ENCODE measurements at regions not wholly inside any gene's neighbourhood (a gene's known extent, or its start where the extent isn't known, plus 50 kb on each side); places are given as distances from the start of the nearest gene placed in this dataset.

- no peak for TF ChIP-seq MYC (IDR thresholded peaks at IDR 0.05; ENCODE audit: insufficient read depth, insufficient read length, insufficient replicate concordance, low read length, severe bottlenecking)
- TF ChIP-seq, protein P1, sequence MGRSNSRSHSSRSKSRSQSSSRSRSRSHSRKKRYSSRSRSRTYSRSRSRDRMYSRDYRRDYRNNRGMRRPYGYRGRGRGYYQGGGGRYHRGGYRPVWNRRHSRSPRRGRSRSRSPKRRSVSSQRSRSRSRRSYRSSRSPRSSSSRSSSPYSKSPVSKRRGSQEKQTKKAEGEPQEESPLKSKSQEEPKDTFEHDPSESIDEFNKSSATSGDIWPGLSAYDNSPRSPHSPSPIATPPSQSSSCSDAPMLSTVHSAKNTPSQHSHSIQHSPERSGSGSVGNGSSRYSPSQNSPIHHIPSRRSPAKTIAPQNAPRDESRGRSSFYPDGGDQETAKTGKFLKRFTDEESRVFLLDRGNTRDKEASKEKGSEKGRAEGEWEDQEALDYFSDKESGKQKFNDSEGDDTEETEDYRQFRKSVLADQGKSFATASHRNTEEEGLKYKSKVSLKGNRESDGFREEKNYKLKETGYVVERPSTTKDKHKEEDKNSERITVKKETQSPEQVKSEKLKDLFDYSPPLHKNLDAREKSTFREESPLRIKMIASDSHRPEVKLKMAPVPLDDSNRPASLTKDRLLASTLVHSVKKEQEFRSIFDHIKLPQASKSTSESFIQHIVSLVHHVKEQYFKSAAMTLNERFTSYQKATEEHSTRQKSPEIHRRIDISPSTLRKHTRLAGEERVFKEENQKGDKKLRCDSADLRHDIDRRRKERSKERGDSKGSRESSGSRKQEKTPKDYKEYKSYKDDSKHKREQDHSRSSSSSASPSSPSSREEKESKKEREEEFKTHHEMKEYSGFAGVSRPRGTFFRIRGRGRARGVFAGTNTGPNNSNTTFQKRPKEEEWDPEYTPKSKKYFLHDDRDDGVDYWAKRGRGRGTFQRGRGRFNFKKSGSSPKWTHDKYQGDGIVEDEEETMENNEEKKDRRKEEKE (IDR thresholded peaks at IDR 0.05): no peak
- no peak for TF ChIP-seq ESRRA (IDR thresholded peaks at IDR 0.05; ENCODE audit: low read length)
- no peak for TF ChIP-seq FOXK2 (IDR thresholded peaks at IDR 0.05)
- TF ChIP-seq EZH2 (IDR thresholded peaks at IDR 0.05; ENCODE audit: borderline replicate concordance, control insufficient read depth, low read depth, low read length): no peak
- TF ChIP-seq NFXL1 (IDR thresholded peaks at IDR 0.05; ENCODE audit: borderline replicate concordance): no peak
- TF ChIP-seq MYB (IDR thresholded peaks at IDR 0.05; ENCODE audit: borderline replicate concordance, low read depth, low read length): no peak
- TF ChIP-seq JUNB (IDR thresholded peaks at IDR 0.05): no peak
- no peak for TF ChIP-seq MEF2A (IDR thresholded peaks at IDR 0.05; ENCODE audit: insufficient read depth, low read depth, low read length)
Measured at GRCh38 chr13:59495299-59495698, 668.4 kb downstream of the DIAPH3 start (continued).

DNA sequence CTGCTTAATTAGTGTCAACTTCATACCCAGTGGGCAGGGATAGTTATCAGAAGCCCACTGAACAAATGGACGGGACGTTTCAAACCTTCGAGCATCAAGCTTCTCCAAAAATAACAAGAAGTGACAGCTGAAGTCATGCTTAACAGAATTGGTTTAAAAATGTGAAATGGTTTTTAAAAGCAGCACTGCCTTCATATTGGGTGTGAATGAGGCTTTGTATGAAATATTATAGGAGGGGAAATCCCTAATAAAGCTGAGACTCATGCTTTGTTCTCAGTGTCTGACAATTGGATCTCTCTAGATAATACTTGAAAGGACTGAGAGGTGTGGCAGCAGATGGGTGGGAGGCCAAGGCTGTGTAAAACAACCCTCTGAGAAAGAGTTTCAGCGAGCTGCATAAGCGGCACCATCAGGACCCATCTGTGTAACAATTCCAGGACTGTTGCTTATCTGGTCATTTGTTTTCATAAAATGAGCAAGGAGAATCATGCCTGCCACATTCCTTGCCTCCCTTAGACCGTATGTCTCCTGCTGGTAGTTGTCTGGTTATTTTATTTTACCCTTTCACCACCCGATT, 667.7 kb downstream of the DIAPH3 start:
- Histone ChIP-seq H3K9me3 (replicated peaks; ENCODE audit: control insufficient read depth, insufficient read depth, low read length) (no peaks in the 10 kb centered on the region), H3K79me2 (ENCODE audit: control insufficient read depth, insufficient read depth, low read length) (no peaks in the 10 kb centered on the region), H3K27ac (ENCODE audit: control insufficient read depth, insufficient read depth) (no peak overlapping the region), H3K27me3 (replicated peaks in 1 of 2; ENCODE audit: control insufficient read depth in 2 of 2, insufficient read depth in 2 of 2, low read length in 1 of 2) (no peaks in the 10 kb centered on the region; a peak in 1 of 4 replicates), H2AFZ (ENCODE audit: control insufficient read depth, low read depth, low read length) (no peak overlapping the region), H4K20me1 (ENCODE audit: control insufficient read depth, insufficient read depth) (no peaks in the 10 kb centered on the region), H3K4me3 (no peak overlapping the region), H3K4me1 (ENCODE audit: control insufficient read depth, insufficient read depth, low read length) (no peaks in the 10 kb centered on the region), H3K9ac (ENCODE audit: control insufficient read depth, insufficient read depth, low read length) (no peak overlapping the region), H3K4me2 (ENCODE audit: control insufficient read depth, insufficient read depth) (no peak overlapping the region), H3K36me3 (ENCODE audit: control insufficient read depth in 2 of 2, insufficient read depth in 2 of 2, low read length in 1 of 2) (no peaks in the 10 kb centered on the region)
- FAIRE-seq: no peak
- ATAC-seq: no peak
- WGBS (ENCODE audit: insufficient coverage, insufficient replicate concordance, low lambda C conversion rate, missing lambda C conversion rate): 45% methylated on average over 7 of the region's 7 CpGs
- CTCF ChIA-PET: interaction anchor here (1.2 kb wide), 1 partner anchor 105 kb away, joined by 3 read pairs; no protein-coding TSS in a partner anchor
- BruUV-seq (replicated peaks): no TSS peak
- RAD21 ChIA-PET (ENCODE audit: unreplicated experiment): no interaction called here
- DNase-seq (ENCODE audit: low read depth, low spot score): no peak
- in situ Hi-C loops (cut with MboI) (no loop called here), intact Hi-C loops (cut with micrococcal nuclease; ENCODE audit: unreplicated experiment) (no loop called here)
- SMC1A ChIA-PET (ENCODE audit: uncharacterized antibody, unreplicated experiment): interaction anchor here (1.5 kb wide), 1 partner anchor 36 kb away, joined by 4 read pairs; no protein-coding TSS in a partner anchor
- POLR2A ChIA-PET: no interaction called here
- TF ChIP-seq PBX3 (IDR thresholded peaks at IDR 0.05; ENCODE audit: insufficient replicate concordance, low read depth, low read length) (no peak), NBN (IDR thresholded peaks at IDR 0.05) (no peak), IRF3 (IDR thresholded peaks at IDR 0.05) (no peak), ZNF622 (IDR thresholded peaks at IDR 0.05) (no peak), ZBED1 (IDR thresholded peaks at IDR 0.05; ENCODE audit: borderline replicate concordance) (no peak)
- TF ChIP-seq, protein P2, sequence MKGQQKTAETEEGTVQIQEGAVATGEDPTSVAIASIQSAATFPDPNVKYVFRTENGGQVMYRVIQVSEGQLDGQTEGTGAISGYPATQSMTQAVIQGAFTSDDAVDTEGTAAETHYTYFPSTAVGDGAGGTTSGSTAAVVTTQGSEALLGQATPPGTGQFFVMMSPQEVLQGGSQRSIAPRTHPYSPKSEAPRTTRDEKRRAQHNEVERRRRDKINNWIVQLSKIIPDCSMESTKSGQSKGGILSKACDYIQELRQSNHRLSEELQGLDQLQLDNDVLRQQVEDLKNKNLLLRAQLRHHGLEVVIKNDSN (IDR thresholded peaks at IDR 0.05; ENCODE audit: borderline replicate concordance, extremely low read length, insufficient read depth, low read depth, low read length): no peak
- TF ChIP-seq, protein P3, sequence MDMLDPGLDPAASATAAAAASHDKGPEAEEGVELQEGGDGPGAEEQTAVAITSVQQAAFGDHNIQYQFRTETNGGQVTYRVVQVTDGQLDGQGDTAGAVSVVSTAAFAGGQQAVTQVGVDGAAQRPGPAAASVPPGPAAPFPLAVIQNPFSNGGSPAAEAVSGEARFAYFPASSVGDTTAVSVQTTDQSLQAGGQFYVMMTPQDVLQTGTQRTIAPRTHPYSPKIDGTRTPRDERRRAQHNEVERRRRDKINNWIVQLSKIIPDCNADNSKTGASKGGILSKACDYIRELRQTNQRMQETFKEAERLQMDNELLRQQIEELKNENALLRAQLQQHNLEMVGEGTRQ (IDR thresholded peaks at IDR 0.05; ENCODE audit: borderline replicate concordance, low read depth, low read length): no peak
